H9 (cell line): ENCODE measurements at regions not wholly inside any gene's neighbourhood (a gene's known extent, or its start where the extent isn't known, plus 50 kb on each side); places are given as distances from the start of the nearest gene placed in this dataset.

Experiments used
- DNase-seq: peaks from one replicate; pipeline ENCODE4 v3.0.0-alpha.2; 2017
- H2AFZ ChIP-seq: one replicate; pipeline ENCODE4 v1.6.1; 2013; ENCODE audit warnings: mild to moderate bottlenecking, low read length, control low read depth, moderate library complexity
- H2AK5ac ChIP-seq: 2 replicates; pipeline ENCODE4 v1.6.1; 2013; ENCODE audit warnings: low read length, control low read depth, mixed read lengths; ENCODE audit not compliant: insufficient read length
- H2BK120ac ChIP-seq: one replicate; pipeline ENCODE4 v1.6.1; 2013; ENCODE audit warnings: low read depth, mild to moderate bottlenecking, low read length, control low read depth, inconsistent platforms; ENCODE audit not compliant: poor library complexity, severe bottlenecking
- H2BK12ac ChIP-seq: 2 replicates; pipeline ENCODE4 v1.6.1; 2013; ENCODE audit warnings: low read length, control low read depth, mixed read lengths, low read depth; ENCODE audit not compliant: insufficient read length
- H2BK15ac ChIP-seq: 2 replicates; pipeline ENCODE4 v1.6.1; 2013; ENCODE audit warnings: low read depth, low read length, control low read depth
- H2BK20ac ChIP-seq: one replicate; pipeline ENCODE4 v1.6.1; 2013; ENCODE audit warnings: low read depth, mild to moderate bottlenecking, low read length, control low read depth, inconsistent platforms; ENCODE audit not compliant: poor library complexity, severe bottlenecking
- H2BK5ac ChIP-seq: 2 replicates; pipeline ENCODE4 v1.6.1; 2013; ENCODE audit warnings: low read length, control low read depth, mixed read lengths; ENCODE audit not compliant: insufficient read length
- H3K14ac ChIP-seq: 2 replicates; pipeline ENCODE4 v1.6.1; 2013; ENCODE audit warnings: low read length, control low read depth; ENCODE audit not compliant: insufficient read depth
- H3K18ac ChIP-seq: 2 replicates; pipeline ENCODE4 v1.6.1; 2013; ENCODE audit warnings: low read depth, mild to moderate bottlenecking, mixed read lengths, low read length, control low read depth; ENCODE audit not compliant: insufficient read length
- H3K23ac ChIP-seq: 2 replicates; pipeline ENCODE4 v1.6.1; 2013; ENCODE audit warnings: low read length, control low read depth, mixed read lengths, low read depth; ENCODE audit not compliant: insufficient read length
- H3K23me2 ChIP-seq: 2 replicates; pipeline ENCODE4 v1.6.1; 2013; ENCODE audit warnings: low read depth, mild to moderate bottlenecking, mixed read lengths, low read length, control low read depth; ENCODE audit not compliant: insufficient read length, poor library complexity, severe bottlenecking
- H3K27ac ChIP-seq: 2 replicates; pipeline ENCODE4 v1.5.1; 2013; ENCODE audit warnings: low read length, control low read depth, mixed read lengths, low read depth; ENCODE audit not compliant: insufficient read length
- H3K27me3 ChIP-seq: 2 replicates; pipeline ENCODE4 v1.6.1; 2013; ENCODE audit warnings: low read length, control low read depth, inconsistent platforms; ENCODE audit not compliant: insufficient read depth
- H3K4ac ChIP-seq: 2 replicates; pipeline ENCODE4 v1.6.1; 2013; ENCODE audit warnings: low read depth, mild to moderate bottlenecking, control low read depth, inconsistent platforms, low read length, moderate library complexity
- H3K4me1 ChIP-seq: 2 replicates; pipeline ENCODE4 v1.6.1; 2013; ENCODE audit warnings: low read length, control low read depth, inconsistent platforms; ENCODE audit not compliant: insufficient read depth
- H3K4me2 ChIP-seq: 2 replicates; pipeline ENCODE4 v1.6.1; 2013; ENCODE audit warnings: low read length, control low read depth, mixed read lengths; ENCODE audit not compliant: insufficient read length, insufficient read depth
- H3K56ac ChIP-seq: 2 replicates; pipeline ENCODE4 v1.6.1; 2013; ENCODE audit warnings: low read depth, mild to moderate bottlenecking, mixed read lengths, low read length, control low read depth; ENCODE audit not compliant: insufficient read length
- H3K79me1 ChIP-seq: 2 replicates; pipeline ENCODE4 v1.6.1; 2013; ENCODE audit warnings: low read depth, mild to moderate bottlenecking, moderate library complexity, low read length, control low read depth, inconsistent platforms; ENCODE audit not compliant: insufficient read depth, poor library complexity, severe bottlenecking
- H3K79me2 ChIP-seq: 2 replicates; pipeline ENCODE4 v1.6.1; 2013; ENCODE audit warnings: low read length, control low read depth, inconsistent platforms; ENCODE audit not compliant: insufficient read depth
- H3K9ac ChIP-seq: 2 replicates; pipeline ENCODE4 v1.6.1; 2013; ENCODE audit warnings: low read length, control low read depth, mixed read lengths; ENCODE audit not compliant: insufficient read length; ENCODE audit errors: extremely low read depth
- H3K9me3 ChIP-seq: one replicate; pipeline ENCODE4 v1.6.1; 2013; ENCODE audit warnings: low read depth, low read length, inconsistent platforms; ENCODE audit not compliant: control insufficient read depth
- H3T11ph ChIP-seq: one replicate; pipeline ENCODE4 v1.6.1; 2013; ENCODE audit warnings: mild to moderate bottlenecking, low read length, control low read depth, inconsistent platforms
- H4K20me1 ChIP-seq: one replicate; pipeline ENCODE4 v1.6.1; 2013; ENCODE audit not compliant: control insufficient read depth, insufficient read length, insufficient read depth
- H4K5ac ChIP-seq: 2 replicates; pipeline ENCODE4 v1.6.1; 2013; ENCODE audit warnings: low read depth, mild to moderate bottlenecking, mixed read lengths, low read length, control low read depth; ENCODE audit not compliant: insufficient read length
- H4K8ac ChIP-seq: replicated peaks from 2 replicates; pipeline ENCODE4 v1.6.1; 2013; ENCODE audit warnings: low read length, control low read depth, mixed read lengths, low read depth; ENCODE audit not compliant: insufficient read length
- H4K91ac ChIP-seq: 2 replicates; pipeline ENCODE4 v1.6.1; 2013; ENCODE audit warnings: low read depth, mild to moderate bottlenecking, moderate library complexity, mixed read lengths, low read length, control low read depth; ENCODE audit not compliant: insufficient read length
- H3K27ac Mint-ChIP-seq, 3 experiments: 2 replicates in 2 of 3; 3 replicates in 1 of 3; pipeline ENCODE4 v1.8.0; 2020 to 2021; ENCODE audit warnings: mixed read lengths in 3 of 3, mild to moderate bottlenecking in 1 of 3, moderate library complexity in 1 of 3
- H3K27me3 Mint-ChIP-seq: 2 replicates; pipeline ENCODE4 v1.8.0; 2021; ENCODE audit warnings: low read depth, mild to moderate bottlenecking, moderate library complexity, mixed read lengths
- H3K36me3 Mint-ChIP-seq, 3 experiments: 2 replicates in 2 of 3; 3 replicates in 1 of 3; pipeline ENCODE4 v1.8.0; 2020 to 2021; ENCODE audit warnings: low read depth in 3 of 3, mixed read lengths in 3 of 3; ENCODE audit not compliant: insufficient read depth in 1 of 3
- H3K4me1 Mint-ChIP-seq, 2 experiments: 2 replicates each; pipeline ENCODE4 v1.8.0; 2020; ENCODE audit warnings: mixed read lengths in 2 of 2
- H3K4me3 Mint-ChIP-seq, 2 experiments: 2 replicates in 1 of 2; 3 replicates in 1 of 2; pipeline ENCODE4 v1.8.0; 2020 to 2021; ENCODE audit warnings: mild to moderate bottlenecking in 2 of 2, mixed read lengths in 2 of 2, moderate library complexity in 1 of 2
- H3K9me3 Mint-ChIP-seq, 2 experiments: 2 replicates in 1 of 2; 3 replicates in 1 of 2; pipeline ENCODE4 v1.8.0; 2020; ENCODE audit warnings: mild to moderate bottlenecking in 2 of 2, mixed read lengths in 2 of 2, moderate library complexity in 1 of 2
- WGBS: extraction: QIAGEN DNeasy Blood & Tissue Kit; methylation state at CpG from one replicate; pipeline ENCODE4 v1.1.7; 2013; ENCODE audit warnings: missing lambda C conversion rate, low lambda C conversion rate, mixed read lengths; ENCODE audit not compliant: insufficient read length; ENCODE audit errors: extremely low coverage; 5-methylcytosine and 5-hydroxymethylcytosine counted together
- TF ChIP-seq, protein P1 (sequence below): fragments of 200-600 bp; sonication (generic); conservative IDR thresholded peaks from 3 replicates; pipeline ENCODE4 v1.8.0; 2021; ENCODE audit warnings: antibody characterized with exemption, mild to moderate bottlenecking

DNA sequence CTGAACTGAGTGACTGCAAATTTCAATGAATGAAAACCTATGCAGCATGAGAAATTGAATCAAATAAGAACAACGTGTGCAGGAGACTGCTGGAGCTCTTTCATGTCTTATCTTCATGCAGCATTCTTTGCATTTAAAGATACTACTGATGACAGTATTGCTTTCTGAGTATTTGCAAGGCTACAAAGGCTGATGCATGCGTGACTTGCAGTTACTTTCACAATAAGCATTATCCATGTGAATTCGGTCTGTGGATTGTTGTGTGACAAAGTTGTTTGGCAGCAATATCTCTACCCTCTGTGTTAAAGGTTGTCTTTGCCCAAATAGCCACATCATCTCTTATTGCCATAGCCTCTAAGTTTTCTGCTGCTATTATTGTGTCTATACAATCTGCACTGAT lies 102.1 kb upstream of the FBXL17 start:
- Histone ChIP-seq H4K20me1 (no peaks in the 10 kb centered on the region), H3K23me2 (no peaks in the 10 kb centered on the region), H3K4me1 (0 out of 2 replicates have a peak, but pooled peaks cover 2% of the 10 kb centered on the region), H3K9ac (no peak overlapping the region), H2BK15ac (no peak overlapping the region), H3K27ac (no peak overlapping the region), H4K91ac (no peak overlapping the region), H2AK5ac (no peak overlapping the region), H3K79me2 (no peaks in the 10 kb centered on the region), H3K18ac (no peak overlapping the region), H4K5ac (no peak overlapping the region), H2AFZ (no peak overlapping the region), H4K8ac (no peak overlapping the region), H3K9me3 (no peaks in the 10 kb centered on the region), H3K14ac (no peak overlapping the region), H3K23ac (no peak overlapping the region), H2BK5ac (no peak overlapping the region), H3K56ac (no peak overlapping the region), H3K4ac (no peak overlapping the region), H2BK120ac (no peak overlapping the region), H2BK20ac (no peak overlapping the region), H3K79me1 (no peaks in the 10 kb centered on the region), H3K27me3 (no peaks in the 10 kb centered on the region), H3T11ph (no peak overlapping the region), H2BK12ac (no peak overlapping the region), H3K4me2 (no peak overlapping the region)
- DNase-seq = no peak
- Mint-ChIP-seq H3K4me3 (no peak overlapping the region), H3K36me3 (no peaks in the 10 kb centered on the region), H3K9me3 (peaks cover 3 to 5% of the 10 kb centered on the region in 2 experiments; a peak in 4 of 5 replicates), H3K4me1 (peaks cover 0 to 4% of the 10 kb centered on the region in 2 experiments; a peak in 1 of 4 replicates), H3K27me3 (no peaks in the 10 kb centered on the region), H3K27ac (no peak overlapping the region)
- TF ChIP-seq, protein P1, sequence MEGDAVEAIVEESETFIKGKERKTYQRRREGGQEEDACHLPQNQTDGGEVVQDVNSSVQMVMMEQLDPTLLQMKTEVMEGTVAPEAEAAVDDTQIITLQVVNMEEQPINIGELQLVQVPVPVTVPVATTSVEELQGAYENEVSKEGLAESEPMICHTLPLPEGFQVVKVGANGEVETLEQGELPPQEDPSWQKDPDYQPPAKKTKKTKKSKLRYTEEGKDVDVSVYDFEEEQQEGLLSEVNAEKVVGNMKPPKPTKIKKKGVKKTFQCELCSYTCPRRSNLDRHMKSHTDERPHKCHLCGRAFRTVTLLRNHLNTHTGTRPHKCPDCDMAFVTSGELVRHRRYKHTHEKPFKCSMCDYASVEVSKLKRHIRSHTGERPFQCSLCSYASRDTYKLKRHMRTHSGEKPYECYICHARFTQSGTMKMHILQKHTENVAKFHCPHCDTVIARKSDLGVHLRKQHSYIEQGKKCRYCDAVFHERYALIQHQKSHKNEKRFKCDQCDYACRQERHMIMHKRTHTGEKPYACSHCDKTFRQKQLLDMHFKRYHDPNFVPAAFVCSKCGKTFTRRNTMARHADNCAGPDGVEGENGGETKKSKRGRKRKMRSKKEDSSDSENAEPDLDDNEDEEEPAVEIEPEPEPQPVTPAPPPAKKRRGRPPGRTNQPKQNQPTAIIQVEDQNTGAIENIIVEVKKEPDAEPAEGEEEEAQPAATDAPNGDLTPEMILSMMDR = no peak
- WGBS = no CpG with 5 or more reads among the region's 3 CpGs
